A673 (cell line): ENCODE measurements at regions not wholly inside any gene's neighbourhood (a gene's known extent, or its start where the extent isn't known, plus 50 kb on each side); places are given as distances from the start of the nearest gene placed in this dataset.

Experiments used
- EZH2 ChIP-seq: fragments of 200-600 bp; sonication (generic); IDR thresholded peaks from 2 replicates; pipeline ENCODE4 v1.6.1; 2017; ENCODE audit warnings: borderline replicate concordance, low read depth, mild to moderate bottlenecking, mixed read lengths, antibody characterized with exemption, low read length; ENCODE audit not compliant: poor library complexity, severe bottlenecking
- TF ChIP-seq, protein P1 (sequence below): fragments of 300-800, 200-600 bp; sonication (generic); conservative IDR thresholded peaks from 2 replicates; pipeline ENCODE4 v1.5.1; 2017; ENCODE audit warnings: low read depth, mild to moderate bottlenecking, antibody characterized with exemption, low read length, moderate library complexity, mixed read lengths

- TF ChIP-seq, protein P1, sequence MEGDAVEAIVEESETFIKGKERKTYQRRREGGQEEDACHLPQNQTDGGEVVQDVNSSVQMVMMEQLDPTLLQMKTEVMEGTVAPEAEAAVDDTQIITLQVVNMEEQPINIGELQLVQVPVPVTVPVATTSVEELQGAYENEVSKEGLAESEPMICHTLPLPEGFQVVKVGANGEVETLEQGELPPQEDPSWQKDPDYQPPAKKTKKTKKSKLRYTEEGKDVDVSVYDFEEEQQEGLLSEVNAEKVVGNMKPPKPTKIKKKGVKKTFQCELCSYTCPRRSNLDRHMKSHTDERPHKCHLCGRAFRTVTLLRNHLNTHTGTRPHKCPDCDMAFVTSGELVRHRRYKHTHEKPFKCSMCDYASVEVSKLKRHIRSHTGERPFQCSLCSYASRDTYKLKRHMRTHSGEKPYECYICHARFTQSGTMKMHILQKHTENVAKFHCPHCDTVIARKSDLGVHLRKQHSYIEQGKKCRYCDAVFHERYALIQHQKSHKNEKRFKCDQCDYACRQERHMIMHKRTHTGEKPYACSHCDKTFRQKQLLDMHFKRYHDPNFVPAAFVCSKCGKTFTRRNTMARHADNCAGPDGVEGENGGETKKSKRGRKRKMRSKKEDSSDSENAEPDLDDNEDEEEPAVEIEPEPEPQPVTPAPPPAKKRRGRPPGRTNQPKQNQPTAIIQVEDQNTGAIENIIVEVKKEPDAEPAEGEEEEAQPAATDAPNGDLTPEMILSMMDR: no peak
- no peak for TF ChIP-seq EZH2
These were observed 624.7 kb downstream of the CD109 start for GRCh38 chr6:74320715-74321114.
